Activated CD8-positive, alpha-beta memory T cell treated with anti-CD3 and anti-CD28 coated beads, Interleukin-2, amount 10 ng/mL, durations not matched to agents 7 days and 5 days (primary cell): ENCODE measurements at regions not wholly inside any gene's neighbourhood (a gene's known extent, or its start where the extent isn't known, plus 50 kb on each side); places are given as distances from the start of the nearest gene placed in this dataset.
"Not testable (repeated sequence)": the region's sequence is repeated elsewhere in the genome, so short reads cannot be mapped to it uniquely, and the experiment has no call there.

Experiments used
- ATAC-seq: fragments of 150-1000 bp; cut with Tn5 transposase; one replicate; pipeline ENCODE4 v1.10.0; 2021; ENCODE audit warnings: moderate library complexity
- CTCF ChIA-PET: fragments of 350-600 bp; sonication (Branson Sonifier 250); formaldehyde crosslinking; loops from one replicate; lab custom pipeline; 2021; ENCODE audit warnings: antibody characterized with exemption; lab: Charles Lee
- DNase-seq: peaks from one replicate; pipeline ENCODE4 v3.0.0-alpha.2; 2020
- H3K27ac Mint-ChIP-seq: one replicate; pipeline ENCODE4 v1.8.0; 2021; ENCODE audit warnings: mild to moderate bottlenecking, mixed read lengths
- H3K27me3 Mint-ChIP-seq: one replicate; pipeline ENCODE4 v1.8.0; 2021; ENCODE audit warnings: mixed read lengths
- H3K36me3 Mint-ChIP-seq: one replicate; pipeline ENCODE4 v1.8.0; 2021; ENCODE audit warnings: mild to moderate bottlenecking, mixed read lengths
- H3K4me1 Mint-ChIP-seq: one replicate; pipeline ENCODE4 v1.8.0; 2021; ENCODE audit warnings: mixed read lengths
- H3K4me3 Mint-ChIP-seq: one replicate; pipeline ENCODE4 v1.8.0; 2021; ENCODE audit warnings: mild to moderate bottlenecking, moderate library complexity, mixed read lengths
- H3K9me3 Mint-ChIP-seq: one replicate; pipeline ENCODE4 v1.8.0; 2022; ENCODE audit warnings: low read depth, mixed read lengths

- Mint-ChIP-seq H3K9me3 (peaks cover 2% of the 10 kb centered on the region), H3K27me3 (no peaks in the 10 kb centered on the region), H3K27ac (no peak overlapping the region), H3K4me3 (no peak overlapping the region), H3K4me1 (no peaks in the 10 kb centered on the region), H3K36me3 (no peaks in the 10 kb centered on the region)
- CTCF ChIA-PET = no interaction called here
- DNase-seq = no peak
- no peak for ATAC-seq
These were observed 484.7 kb downstream of the DACH1 start for GRCh38 chr13:71382285-71382684.

- Mint-ChIP-seq H3K27me3 (no peaks in the 10 kb centered on the region), H3K9me3 (peaks cover 5% of the 10 kb centered on the region), H3K4me1 (no peaks in the 10 kb centered on the region), H3K36me3 (no peaks in the 10 kb centered on the region), H3K27ac (no peak overlapping the region), H3K4me3 (no peak overlapping the region)
- CTCF ChIA-PET = no interaction called here
- DNase-seq = no peak
- ATAC-seq = no peak
These were observed 486.8 kb downstream of the DACH1 start for GRCh38 chr13:71380191-71380590.

- ATAC-seq (no peak), DNase-seq (no peak)
- Mint-ChIP-seq H3K36me3 (no peaks in the 10 kb centered on the region), H3K9me3 (peaks cover 5% of the 10 kb centered on the region), H3K27ac (no peak overlapping the region), H3K27me3 (no peaks in the 10 kb centered on the region), H3K4me1 (no peaks in the 10 kb centered on the region), H3K4me3 (no peak overlapping the region)
- CTCF ChIA-PET = no interaction called here
These were observed 487.8 kb downstream of the DACH1 start for GRCh38 chr13:71378961-71379905.

GRCh38 chr13:71374471-71375049, 492.4 kb downstream of the DACH1 start:
- no peak overlapping the region for H3K27ac Mint-ChIP-seq
- ATAC-seq = no peak

GRCh38 chr13:71368336-71368735, 498.7 kb downstream of the DACH1 start:
- ATAC-seq (no peak), DNase-seq (no peak)
- Mint-ChIP-seq H3K9me3 (peaks cover 3% of the 10 kb centered on the region), H3K4me3 (no peak overlapping the region), H3K27me3 (no peaks in the 10 kb centered on the region), H3K4me1 (no peaks in the 10 kb centered on the region), H3K36me3 (no peaks in the 10 kb centered on the region), H3K27ac (no peak overlapping the region)
- CTCF ChIA-PET = no interaction called here

More at GRCh38 chr13:71374471-71375049, 492.4 kb downstream of the DACH1 start:
- H3K9me3 Mint-ChIP-seq = peaks cover 2% of the 10 kb centered on the region
- CTCF ChIA-PET = no interaction called here
- no peak for DNase-seq
- H3K27me3 Mint-ChIP-seq = no peaks in the 10 kb centered on the region
- H3K4me1 Mint-ChIP-seq = no peaks in the 10 kb centered on the region
- no peaks in the 10 kb centered on the region for H3K36me3 Mint-ChIP-seq
- no peak overlapping the region for H3K4me3 Mint-ChIP-seq

GRCh38 chr13:71360041-71360440, 507.0 kb downstream of the DACH1 start:
- Mint-ChIP-seq H3K4me3 (no peak overlapping the region), H3K9me3 (peaks cover 4% of the 10 kb centered on the region), H3K4me1 (no peaks in the 10 kb centered on the region), H3K36me3 (no peaks in the 10 kb centered on the region), H3K27me3 (no peaks in the 10 kb centered on the region), H3K27ac (no peak overlapping the region)
- no peak for ATAC-seq
- DNase-seq = no peak
- CTCF ChIA-PET = interaction anchor here (0.6 kb wide), 1 partner anchor 505 kb away, joined by 3 read pairs; no protein-coding TSS in a partner anchor

GRCh38 chr13:71359641-71360040, 507.4 kb downstream of the DACH1 start:
- no peak for ATAC-seq
- Mint-ChIP-seq H3K4me3 (no peak overlapping the region), H3K9me3 (peaks cover 4% of the 10 kb centered on the region), H3K27ac (no peak overlapping the region), H3K36me3 (no peaks in the 10 kb centered on the region), H3K4me1 (no peaks in the 10 kb centered on the region), H3K27me3 (no peaks in the 10 kb centered on the region)
- CTCF ChIA-PET = interaction anchor here (0.6 kb wide), 1 partner anchor 505 kb away, joined by 3 read pairs; no protein-coding TSS in a partner anchor
- DNase-seq = no peak

- no peak overlapping the region for H3K4me3 Mint-ChIP-seq
- H3K36me3 Mint-ChIP-seq = no peaks in the 10 kb centered on the region
- CTCF ChIA-PET = no interaction called here
- H3K4me1 Mint-ChIP-seq = no peaks in the 10 kb centered on the region
- peaks cover 4% of the 10 kb centered on the region for H3K9me3 Mint-ChIP-seq
- no peak for ATAC-seq
- no peak overlapping the region for H3K27ac Mint-ChIP-seq
- H3K27me3 Mint-ChIP-seq = no peaks in the 10 kb centered on the region
- DNase-seq = no peak
These were observed 508.8 kb downstream of the DACH1 start for GRCh38 chr13:71358218-71358617.

GRCh38 chr13:71355010-71355409, 512.0 kb downstream of the DACH1 start:
- Mint-ChIP-seq H3K9me3 (peaks cover 4% of the 10 kb centered on the region), H3K27me3 (no peaks in the 10 kb centered on the region), H3K4me1 (no peaks in the 10 kb centered on the region), H3K4me3 (no peak overlapping the region), H3K27ac (no peak overlapping the region), H3K36me3 (no peaks in the 10 kb centered on the region)
- ATAC-seq (no peak), DNase-seq (no peak)
- CTCF ChIA-PET = no interaction called here

GRCh38 chr13:71350886-71351285, 516.1 kb downstream of the DACH1 start:
- H3K27ac Mint-ChIP-seq = no peak overlapping the region
- no peaks in the 10 kb centered on the region for H3K4me1 Mint-ChIP-seq
- ATAC-seq (no peak), DNase-seq (no peak)
- H3K27me3 Mint-ChIP-seq = no peaks in the 10 kb centered on the region
- CTCF ChIA-PET = no interaction called here
- no peaks in the 10 kb centered on the region for H3K9me3 Mint-ChIP-seq
- H3K36me3 Mint-ChIP-seq = no peaks in the 10 kb centered on the region
- H3K4me3 Mint-ChIP-seq = no peak overlapping the region

GRCh38 chr13:71345856-71346255, 521.1 kb downstream of the DACH1 start:
- CTCF ChIA-PET, DNase-seq, H3K9me3 Mint-ChIP-seq, H3K27me3 Mint-ChIP-seq, H3K4me3 Mint-ChIP-seq, H3K4me1 Mint-ChIP-seq, H3K36me3 Mint-ChIP-seq, ATAC-seq, H3K27ac Mint-ChIP-seq: not testable (repeated sequence)

GRCh38 chr13:71339736-71340135, 527.3 kb downstream of the DACH1 start:
- Mint-ChIP-seq H3K27ac (no peak overlapping the region), H3K4me1 (no peaks in the 10 kb centered on the region), H3K4me3 (no peak overlapping the region), H3K36me3 (no peaks in the 10 kb centered on the region), H3K27me3 (no peaks in the 10 kb centered on the region), H3K9me3 (no peaks in the 10 kb centered on the region)
- DNase-seq (no peak), ATAC-seq (no peak)
- CTCF ChIA-PET = no interaction called here

- Mint-ChIP-seq H3K4me1 (no peaks in the 10 kb centered on the region), H3K27me3 (no peaks in the 10 kb centered on the region), H3K36me3 (no peaks in the 10 kb centered on the region), H3K9me3 (no peaks in the 10 kb centered on the region), H3K27ac (no peak overlapping the region), H3K4me3 (no peak overlapping the region)
- DNase-seq (no peak), ATAC-seq (no peak)
- CTCF ChIA-PET = no interaction called here
These were observed 528.0 kb downstream of the DACH1 start for GRCh38 chr13:71339005-71339404.

GRCh38 chr13:71338070-71338469, 528.9 kb downstream of the DACH1 start:
- DNase-seq = no peak
- Mint-ChIP-seq H3K4me3 (no peak overlapping the region), H3K36me3 (no peaks in the 10 kb centered on the region), H3K4me1 (no peaks in the 10 kb centered on the region), H3K27ac (no peak overlapping the region), H3K27me3 (no peaks in the 10 kb centered on the region), H3K9me3 (no peaks in the 10 kb centered on the region)
- CTCF ChIA-PET = no interaction called here
- ATAC-seq = no peak
